ENCODE measurements at regions not wholly inside any gene's neighbourhood (a gene's known extent, or its start where the extent isn't known, plus 50 kb on each side); places are given as distances from the start of the nearest gene placed in this dataset.

GRCh38 chr2:34907812-34908211, 1308.7 kb upstream of the FAM98A start:
- TF ChIP-seq ATF3 (CRISPR knock-in tag; conservative IDR thresholded peaks at IDR 0.05) (no peak), USF2 (CRISPR knock-in tag; IDR thresholded peaks at IDR 0.05) (no peak), CTCF (IDR thresholded peaks at IDR 0.05) (no peak)

Measured in WTC11 (cell line).